Skeletal muscle satellite cell (primary cell): ENCODE measurements at regions not wholly inside any gene's neighbourhood (a gene's known extent, or its start where the extent isn't known, plus 50 kb on each side); places are given as distances from the start of the nearest gene placed in this dataset.
"Not testable (repeated sequence)": the region's sequence is repeated elsewhere in the genome, so short reads cannot be mapped to it uniquely, and the experiment has no call there.

Source experiments
- H3K27me3 ChIP-seq: 2 replicates; pipeline ENCODE4 v1.7.0; 2013; ENCODE audit warnings: low read length; ENCODE audit not compliant: control insufficient read depth, insufficient read depth
- H3K36me3 ChIP-seq: 2 replicates; pipeline ENCODE4 v1.7.0; 2013; ENCODE audit warnings: mild to moderate bottlenecking, control low read depth, low read length; ENCODE audit not compliant: insufficient read depth
- H3K4me1 ChIP-seq: 2 replicates; pipeline ENCODE4 v1.7.0; 2013; ENCODE audit warnings: low read length; ENCODE audit not compliant: control insufficient read depth, insufficient read depth
- H3K4me2 ChIP-seq: 2 replicates; pipeline ENCODE4 v1.7.0; 2013; ENCODE audit warnings: mild to moderate bottlenecking, low read length
- H3K4me3 ChIP-seq: 2 replicates; pipeline ENCODE4 v1.7.0; 2013; ENCODE audit warnings: low read length
- H3K9ac ChIP-seq: 2 replicates; pipeline ENCODE4 v1.7.0; 2013; ENCODE audit warnings: mild to moderate bottlenecking, low read depth, low read length, moderate library complexity
- H3K9me3 ChIP-seq: replicated peaks from 2 replicates; pipeline ENCODE4 v1.7.0; 2013; ENCODE audit warnings: mild to moderate bottlenecking, control low read depth, low read length

DNA sequence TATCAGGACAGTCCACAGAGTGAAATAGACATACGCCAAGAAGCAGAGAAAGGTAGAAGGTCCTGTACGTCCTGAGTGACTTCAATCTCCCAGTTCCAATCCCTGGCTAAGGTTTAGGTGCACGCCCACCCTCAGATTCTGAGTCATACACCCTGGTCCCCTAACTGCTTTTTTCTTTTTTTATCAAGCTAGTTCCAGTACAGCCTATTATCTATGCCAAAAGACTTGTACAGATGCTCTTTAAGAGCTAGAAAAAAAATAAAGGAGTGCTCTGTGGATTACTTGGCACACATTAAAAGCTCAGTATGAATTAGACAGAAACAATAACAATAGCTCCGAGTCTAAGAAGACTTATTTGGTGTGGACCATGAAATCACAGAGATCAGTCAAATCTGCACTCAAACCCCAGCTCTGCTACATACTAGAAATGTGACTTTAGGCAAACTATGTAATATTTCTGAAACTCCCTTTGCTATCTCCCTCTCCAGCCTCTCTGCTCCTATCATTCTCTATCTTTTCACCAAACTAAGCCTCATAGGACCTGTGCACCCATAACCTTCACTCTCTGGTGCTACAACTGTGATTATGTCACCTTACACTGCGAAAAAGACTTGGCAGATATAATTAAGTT lies 168.8 kb upstream of the KCTD7 start:
- not testable (repeated sequence) for H3K4me3 ChIP-seq, H3K9ac ChIP-seq, H3K4me1 ChIP-seq, H3K4me2 ChIP-seq, H3K36me3 ChIP-seq, H3K27me3 ChIP-seq, H3K9me3 ChIP-seq

DNA sequence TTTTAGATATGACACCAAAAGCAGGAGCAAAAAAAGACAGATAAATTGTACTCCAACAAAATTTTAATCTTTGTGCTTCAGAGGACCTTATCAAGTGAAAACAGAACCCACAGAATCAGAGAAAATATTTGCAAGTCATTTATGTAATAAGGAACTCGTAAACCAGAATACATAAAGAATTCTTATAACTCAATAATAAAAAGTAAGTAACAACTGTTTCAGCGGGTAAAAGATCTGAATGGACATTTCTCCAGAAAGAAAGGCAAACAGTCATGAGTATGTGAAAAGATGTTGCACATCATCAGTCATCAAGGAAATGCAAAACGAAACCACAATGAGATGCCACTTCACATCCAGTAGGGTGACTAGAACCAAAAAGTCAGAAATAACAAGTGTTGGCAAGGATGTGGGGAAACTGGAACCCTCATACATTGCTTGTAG lies 167.7 kb upstream of the KCTD7 start:
- Histone ChIP-seq H3K9me3 (no peaks in the 10 kb centered on the region), H3K36me3 (no peaks in the 10 kb centered on the region), H3K4me3 (no peak overlapping the region), H3K4me1 (no peaks in the 10 kb centered on the region), H3K4me2 (no peak overlapping the region), H3K27me3 (no peaks in the 10 kb centered on the region), H3K9ac (no peak overlapping the region)

DNA sequence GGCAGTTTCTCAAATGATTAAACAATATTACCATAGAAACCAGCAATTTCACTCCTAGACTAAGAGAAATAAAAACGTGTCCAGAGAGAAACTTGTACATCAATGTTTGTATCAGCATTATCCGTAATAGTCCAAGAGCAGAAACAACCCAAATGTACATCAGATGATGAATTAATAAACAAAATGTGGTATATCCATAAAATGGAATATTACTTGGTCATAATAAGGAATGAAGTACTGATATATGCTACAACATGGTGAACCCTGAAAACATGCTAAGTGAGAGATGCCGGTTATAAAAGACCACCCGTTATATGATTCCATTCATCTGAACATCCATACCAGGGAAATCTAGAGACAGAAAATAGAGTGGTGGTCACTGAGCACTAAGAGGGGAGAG lies 167.3 kb upstream of the KCTD7 start:
- H3K27me3 ChIP-seq, H3K4me2 ChIP-seq, H3K9me3 ChIP-seq, H3K36me3 ChIP-seq, H3K4me1 ChIP-seq, H3K4me3 ChIP-seq, H3K9ac ChIP-seq: not testable (repeated sequence)

DNA sequence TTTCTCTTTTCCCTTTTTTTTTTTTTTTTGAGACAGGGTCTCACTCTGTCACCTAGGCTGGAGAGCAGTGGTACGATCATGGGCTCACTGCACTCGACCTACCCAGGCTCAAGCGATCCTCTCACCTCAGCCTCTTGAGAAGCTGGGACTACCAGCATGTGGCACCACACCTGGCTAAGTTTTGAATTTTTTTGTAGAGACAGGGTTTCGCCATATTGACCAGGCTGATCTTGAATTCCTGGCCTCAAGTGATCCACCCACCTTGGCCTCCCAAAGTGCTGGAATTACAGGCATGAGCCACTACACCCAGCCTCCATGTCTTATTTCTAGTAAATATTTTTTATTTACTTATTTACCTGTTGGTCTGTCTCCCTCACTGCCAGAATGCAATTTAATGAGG lies 165.8 kb upstream of the KCTD7 start:
- H3K4me3 ChIP-seq, H3K4me2 ChIP-seq, H3K9me3 ChIP-seq, H3K36me3 ChIP-seq, H3K4me1 ChIP-seq, H3K27me3 ChIP-seq, H3K9ac ChIP-seq: not testable (repeated sequence)

DNA sequence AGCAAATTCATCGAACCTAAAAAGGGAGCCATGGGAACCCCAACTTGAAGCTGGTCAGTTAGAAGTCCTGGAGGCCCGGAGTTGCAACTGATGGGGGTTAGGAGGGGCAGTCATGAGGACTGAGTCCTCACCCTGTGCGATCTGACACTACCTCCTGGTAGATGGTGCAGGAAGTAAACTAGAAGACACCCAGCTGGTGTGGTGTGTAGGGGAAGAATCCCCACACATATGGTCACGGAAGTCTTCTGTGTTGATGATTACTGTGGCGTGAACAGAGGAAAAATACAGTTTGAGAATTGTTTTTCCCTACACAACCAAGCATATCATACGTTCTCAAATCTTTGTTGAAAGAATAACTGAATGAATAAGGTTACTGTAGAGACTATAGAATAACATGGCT lies 164.6 kb upstream of the KCTD7 start:
- no peak overlapping the region for H3K4me2 ChIP-seq
- no peaks in the 10 kb centered on the region for H3K9me3 ChIP-seq
- H3K36me3 ChIP-seq, result no peaks in the 10 kb centered on the region
- no peak overlapping the region for H3K4me3 ChIP-seq
- no peaks in the 10 kb centered on the region for H3K4me1 ChIP-seq
- no peaks in the 10 kb centered on the region for H3K27me3 ChIP-seq
- no peak overlapping the region for H3K9ac ChIP-seq

DNA sequence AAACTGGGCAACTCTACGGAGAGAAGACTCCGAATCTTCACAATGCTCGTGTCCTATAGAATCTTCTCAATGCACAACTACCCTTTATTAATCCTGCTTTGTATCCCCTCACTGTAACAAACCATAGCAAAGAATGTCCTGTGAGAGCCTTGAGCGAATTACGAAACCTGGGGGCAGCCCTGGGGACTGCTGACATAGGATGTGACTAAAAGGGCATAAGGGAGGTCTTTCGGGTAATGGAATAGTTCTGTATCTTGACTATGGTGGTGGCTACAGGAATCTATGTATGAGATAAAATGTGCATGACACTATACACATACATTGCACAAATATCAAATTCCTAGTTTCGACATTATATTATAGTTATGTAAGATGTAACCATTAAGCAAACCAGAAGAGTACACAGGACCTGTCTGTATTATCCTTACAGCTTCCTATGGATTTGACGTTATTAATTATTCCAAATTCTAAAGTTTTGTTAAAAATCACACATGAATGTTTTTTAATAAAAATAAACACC lies 162.5 kb upstream of the KCTD7 start:
- Histone ChIP-seq H3K4me1 (no peaks in the 10 kb centered on the region), H3K4me3 (no peak overlapping the region), H3K36me3 (no peaks in the 10 kb centered on the region), H3K27me3 (no peaks in the 10 kb centered on the region), H3K9ac (no peak overlapping the region), H3K9me3 (no peaks in the 10 kb centered on the region), H3K4me2 (no peak overlapping the region)

DNA sequence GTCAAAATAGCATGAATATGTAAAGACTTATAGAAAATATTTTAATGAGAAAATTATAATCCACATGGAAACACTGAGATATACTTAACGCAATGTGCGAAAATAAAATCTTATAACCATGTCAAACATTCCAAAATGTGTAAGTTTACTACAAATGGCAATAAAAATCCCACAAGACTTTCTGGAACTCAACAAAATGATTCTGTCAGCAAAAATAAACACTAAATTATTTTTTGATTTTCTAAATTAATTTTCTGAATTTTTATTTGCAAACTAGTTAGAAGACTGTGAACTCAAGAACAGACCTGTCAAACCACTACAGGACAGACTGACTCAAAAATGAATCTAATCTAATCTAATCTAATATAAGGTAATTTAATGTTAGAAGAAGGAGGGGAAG lies 160.8 kb upstream of the KCTD7 start:
- Histone ChIP-seq H3K27me3 (no peaks in the 10 kb centered on the region), H3K4me1 (no peaks in the 10 kb centered on the region), H3K4me2 (no peak overlapping the region), H3K36me3 (no peaks in the 10 kb centered on the region), H3K4me3 (no peak overlapping the region), H3K9me3 (no peaks in the 10 kb centered on the region), H3K9ac (no peak overlapping the region)

DNA sequence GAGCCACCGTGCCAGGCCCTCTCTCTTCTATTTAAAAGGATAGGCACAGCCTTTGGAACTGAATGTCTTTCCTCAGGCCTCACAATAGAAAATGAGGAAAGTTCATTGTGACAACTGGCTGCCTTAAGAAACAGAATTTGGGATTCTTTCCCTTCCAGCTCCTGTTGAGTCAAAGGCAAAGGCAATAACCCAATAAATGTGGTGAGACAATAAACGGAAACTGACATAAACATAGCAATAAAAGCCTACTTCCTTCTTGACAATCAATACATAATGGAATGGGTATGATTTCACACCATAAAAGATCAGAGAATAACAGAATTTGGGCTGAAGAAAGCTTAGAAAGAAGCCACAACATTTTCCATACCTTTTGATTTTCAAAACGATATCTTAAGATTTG lies 155.6 kb upstream of the KCTD7 start:
- not testable (repeated sequence) for H3K4me3 ChIP-seq, H3K9ac ChIP-seq, H3K9me3 ChIP-seq, H3K36me3 ChIP-seq, H3K27me3 ChIP-seq, H3K4me1 ChIP-seq, H3K4me2 ChIP-seq

DNA sequence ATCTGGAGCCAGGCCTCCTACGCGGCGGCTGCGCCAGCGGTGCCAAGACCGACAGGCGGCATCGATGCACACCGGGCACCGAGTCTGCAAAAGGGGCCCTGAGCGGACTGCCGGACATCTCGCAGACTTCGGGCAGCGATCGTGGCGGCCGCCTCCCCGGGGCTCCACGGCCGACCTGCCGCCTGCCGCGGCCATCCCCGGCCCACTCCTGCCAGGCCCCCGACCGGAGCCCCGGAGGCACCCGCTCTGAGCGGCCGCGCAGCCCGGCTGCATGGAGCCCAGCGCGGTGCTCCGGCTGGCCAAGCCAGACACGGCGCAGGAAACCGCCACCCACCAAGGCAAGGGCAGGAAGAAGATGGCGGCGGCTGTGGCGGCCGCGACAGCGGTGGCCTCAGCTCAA lies 154.2 kb upstream of the KCTD7 start:
- Histone ChIP-seq H3K4me2 (no peak overlapping the region), H3K9ac (no peak overlapping the region), H3K9me3 (no peaks in the 10 kb centered on the region), H3K36me3 (peaks cover 4% of the 10 kb centered on the region), H3K27me3 (no peaks in the 10 kb centered on the region), H3K4me1 (no peaks in the 10 kb centered on the region), H3K4me3 (no peak overlapping the region)

DNA sequence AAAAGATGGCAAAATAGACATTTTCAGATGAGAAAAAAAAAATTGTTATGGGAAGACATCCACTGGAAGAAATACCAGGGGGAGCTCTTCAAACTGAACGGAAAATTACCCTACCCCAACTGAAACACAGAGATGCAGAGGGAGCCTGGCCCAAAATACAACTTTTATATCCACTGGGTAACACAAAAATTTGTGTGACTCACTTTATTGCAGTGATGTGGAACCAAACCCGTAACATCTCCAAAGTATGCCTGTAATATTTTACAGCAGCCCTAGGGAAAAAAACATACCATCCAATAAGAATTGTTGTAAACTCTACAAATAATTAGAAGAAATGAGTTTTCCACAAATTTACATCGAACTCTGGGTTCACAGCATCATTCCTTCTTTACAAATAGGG lies 152.6 kb upstream of the KCTD7 start:
- H3K36me3 ChIP-seq, H3K9me3 ChIP-seq: not testable (repeated sequence)

DNA sequence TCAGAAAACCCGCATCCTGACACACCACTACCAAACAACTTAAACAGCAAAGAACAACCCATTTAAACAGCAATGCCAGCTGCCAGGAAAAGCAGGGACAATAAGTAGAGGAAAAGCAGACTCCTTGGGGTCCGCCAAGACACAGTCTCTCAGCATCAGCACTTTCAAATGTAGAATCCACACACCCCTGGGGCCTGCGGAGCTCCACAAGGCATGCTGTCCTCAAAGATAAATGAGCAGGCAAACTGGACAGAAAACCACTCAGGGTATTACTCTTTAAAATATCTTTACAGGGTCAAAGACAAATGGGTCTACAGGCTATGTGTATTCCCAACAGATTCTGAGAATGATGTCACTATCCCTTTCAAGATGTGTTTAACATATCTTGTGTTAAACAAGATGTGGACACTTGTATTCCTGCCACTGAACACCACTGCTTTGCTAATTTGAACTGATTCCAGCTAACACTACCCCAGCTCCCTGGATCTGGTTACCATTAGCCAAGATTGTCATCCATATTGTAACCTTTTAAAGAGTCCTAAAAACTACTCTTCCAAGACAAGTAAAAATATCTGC lies 150.8 kb upstream of the KCTD7 start:
- not testable (repeated sequence) for H3K36me3 ChIP-seq, H3K4me1 ChIP-seq, H3K9ac ChIP-seq, H3K4me2 ChIP-seq, H3K4me3 ChIP-seq, H3K9me3 ChIP-seq, H3K27me3 ChIP-seq

More for the DNA sequence above, 152.6 kb upstream of the KCTD7 start:
- not testable (repeated sequence) for H3K4me1 ChIP-seq, H3K9ac ChIP-seq, H3K27me3 ChIP-seq, H3K4me2 ChIP-seq, H3K4me3 ChIP-seq

DNA sequence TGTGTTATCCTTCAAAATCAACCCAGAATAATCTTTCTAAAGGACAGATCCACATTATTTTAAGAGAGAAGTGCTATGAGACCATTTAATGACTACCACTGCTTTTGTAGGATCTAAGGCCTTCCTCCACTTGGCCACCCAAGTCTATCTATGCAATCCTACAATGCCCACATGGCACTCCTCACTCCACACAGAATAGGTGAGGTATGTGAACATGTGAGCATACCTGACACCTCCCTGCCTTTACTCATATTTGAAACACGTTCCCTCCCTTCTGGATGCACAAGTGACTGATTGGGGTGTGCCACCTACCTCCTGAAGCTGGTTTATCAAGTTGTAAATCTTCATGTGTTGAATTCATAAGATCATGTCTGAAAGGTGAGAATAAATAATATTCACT lies 147.5 kb upstream of the KCTD7 start:
- not testable (repeated sequence) for H3K4me2 ChIP-seq, H3K9ac ChIP-seq, H3K4me1 ChIP-seq, H3K27me3 ChIP-seq, H3K9me3 ChIP-seq, H3K36me3 ChIP-seq, H3K4me3 ChIP-seq
